GM23338 (cell line): ENCODE measurements at regions not wholly inside any gene's neighbourhood (a gene's known extent, or its start where the extent isn't known, plus 50 kb on each side); places are given as distances from the start of the nearest gene placed in this dataset.

ENCODE experiments used
- ATAC-seq: fragments of 200-7000 bp; cut with Tn5 transposase; 3 replicates; pipeline ENCODE4 v1.9.1; 2020
- DNase-seq: peaks from one replicate; pipeline ENCODE4 v3.0.0-alpha.2; 2015; ENCODE audit warnings: low spot score
- H2AFZ ChIP-seq: fragments of 200-600 bp; sonication (generic); 2 replicates; pipeline ENCODE4 v1.8.0; 2016; ENCODE audit warnings: antibody characterized with exemption, mild to moderate bottlenecking, moderate library complexity
- H3F3A ChIP-seq: fragments of 200-600 bp; sonication (generic); replicated peaks from 2 replicates; pipeline ENCODE4 v1.8.0; 2017; ENCODE audit warnings: antibody characterized with exemption, mixed run types, low read depth
- H3K27ac ChIP-seq: fragments of 200-600 bp; sonication (generic); 2 replicates; pipeline ENCODE4 v1.6.1; 2016; ENCODE audit warnings: low read depth
- H3K27me3 ChIP-seq: fragments of 200-600 bp; sonication (generic); 2 replicates; pipeline ENCODE4 v1.8.0; 2016; ENCODE audit warnings: mild to moderate bottlenecking, mixed run types, moderate library complexity; ENCODE audit not compliant: insufficient read depth
- H3K36me3 ChIP-seq: fragments of 200-600 bp; sonication (generic); 2 replicates; pipeline ENCODE4 v1.8.0; 2016; ENCODE audit warnings: mild to moderate bottlenecking; ENCODE audit not compliant: insufficient read depth
- H3K4me1 ChIP-seq: fragments of 200-600 bp; sonication (generic); 2 replicates; pipeline ENCODE4 v1.8.0; 2016; ENCODE audit warnings: mild to moderate bottlenecking, moderate library complexity; ENCODE audit not compliant: insufficient read depth
- H3K4me2 ChIP-seq: fragments of 200-600 bp; sonication (generic); 2 replicates; pipeline ENCODE4 v1.7.1; 2017; ENCODE audit warnings: mixed run types
- H3K4me3 ChIP-seq: fragments of 200-600 bp; sonication (generic); 2 replicates; pipeline ENCODE4 v1.6.1; 2016; ENCODE audit warnings: mixed run types
- H3K79me2 ChIP-seq: fragments of 200-600 bp; sonication (generic); replicated peaks from 2 replicates; pipeline ENCODE4 v1.8.0; 2017; ENCODE audit warnings: mild to moderate bottlenecking; ENCODE audit not compliant: insufficient read depth
- H3K9me2 ChIP-seq: fragments of 200-600 bp; sonication (generic); 2 replicates; pipeline ENCODE4 v1.8.0; 2017; ENCODE audit not compliant: insufficient read depth
- H4K20me1 ChIP-seq: fragments of 200-600 bp; sonication (generic); replicated peaks from 2 replicates; pipeline ENCODE4 v1.8.0; 2017; ENCODE audit warnings: mild to moderate bottlenecking; ENCODE audit not compliant: insufficient read depth
- H3K27ac Mint-ChIP-seq: 2 replicates; pipeline ENCODE4 v1.8.0; 2020; ENCODE audit warnings: inconsistent platforms, mild to moderate bottlenecking, moderate library complexity, mixed read lengths
- H3K27me3 Mint-ChIP-seq: 3 replicates; pipeline ENCODE4 v1.8.0; 2022; ENCODE audit warnings: low read depth, mild to moderate bottlenecking, moderate library complexity, mixed read lengths, inconsistent platforms; ENCODE audit not compliant: insufficient read depth, poor library complexity
- H3K36me3 Mint-ChIP-seq: 3 replicates; pipeline ENCODE4 v1.8.0; 2021; ENCODE audit warnings: low read depth, mild to moderate bottlenecking, inconsistent platforms, moderate library complexity, mixed read lengths
- H3K4me1 Mint-ChIP-seq: 3 replicates; pipeline ENCODE4 v1.8.0; 2020; ENCODE audit warnings: mild to moderate bottlenecking, inconsistent platforms, mixed read lengths
- H3K4me3 Mint-ChIP-seq: 3 replicates; pipeline ENCODE4 v1.8.0; 2021; ENCODE audit warnings: moderate library complexity, mild to moderate bottlenecking, inconsistent platforms, mixed read lengths
- H3K9me3 Mint-ChIP-seq: 3 replicates; pipeline ENCODE4 v1.8.0; 2020; ENCODE audit warnings: moderate library complexity, mild to moderate bottlenecking, inconsistent platforms, mixed read lengths
- JUNB ChIP-seq: IDR thresholded peaks from one replicate; pipeline ENCODE4 v1.6.1; 2016; ENCODE audit warnings: antibody characterized with exemption; ENCODE audit not compliant: unreplicated experiment
- NANOG ChIP-seq: IDR thresholded peaks from 2 replicates; pipeline ENCODE4 v1.6.1; 2016; ENCODE audit warnings: antibody characterized with exemption, borderline replicate concordance
- POLR2AphosphoS5 ChIP-seq: IDR thresholded peaks from 2 replicates; pipeline ENCODE4 v1.6.1; 2016; ENCODE audit warnings: antibody characterized with exemption, low read depth
- STAT1 ChIP-seq: IDR thresholded peaks from one replicate; pipeline ENCODE4 v1.6.1; 2016; ENCODE audit warnings: antibody characterized with exemption; ENCODE audit not compliant: unreplicated experiment
- TF ChIP-seq, protein P1 (sequence below): IDR thresholded peaks from 2 replicates; pipeline ENCODE4 v1.6.1; 2016; ENCODE audit warnings: antibody characterized with exemption
- TF ChIP-seq, protein P2 (sequence below), 2 experiments: fragments of 200-600 bp in 1 of 2; sonication (generic) in 1 of 2; conservative IDR thresholded peaks; 2 replicates each; pipeline versions ENCODE4 v1.5.1 to v1.6.1; 2016 to 2017; ENCODE audit warnings: antibody characterized with exemption in 2 of 2, low read depth in 2 of 2, mild to moderate bottlenecking in 2 of 2, moderate library complexity in 1 of 2
- TF ChIP-seq, protein P3 (sequence below): fragments of 250-450 bp; sonication (Bioruptor Pico); IDR thresholded peaks from 2 replicates; pipeline ENCODE4 v1.5.0; 2020; ENCODE audit warnings: mild to moderate bottlenecking, moderate library complexity
- TF ChIP-seq, protein P4 (sequence below): IDR thresholded peaks from one replicate; pipeline ENCODE4 v1.6.1; 2018; ENCODE audit warnings: antibody characterized with exemption; ENCODE audit not compliant: unreplicated experiment

DNA sequence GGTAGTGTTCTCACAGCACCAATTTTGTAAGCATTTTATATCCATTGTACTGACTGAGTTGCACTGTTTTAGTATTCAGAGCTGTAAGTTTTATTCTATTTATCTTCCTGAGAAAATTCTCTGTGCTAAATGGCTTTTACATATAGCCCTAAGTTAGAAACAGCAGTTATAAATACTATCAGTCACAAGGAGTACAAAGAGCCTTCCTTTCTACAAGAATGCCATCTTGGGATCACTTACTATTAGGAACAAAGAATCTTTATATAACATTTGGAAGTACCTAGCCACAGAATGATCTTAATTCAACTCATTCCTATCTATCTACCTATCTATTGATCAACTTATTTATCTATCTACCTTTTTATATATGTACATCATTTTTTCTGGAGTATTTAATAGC lies 423.9 kb upstream of the RGS18 start (continued):
- TF ChIP-seq POLR2AphosphoS5: no peak
- TF ChIP-seq, protein P1, sequence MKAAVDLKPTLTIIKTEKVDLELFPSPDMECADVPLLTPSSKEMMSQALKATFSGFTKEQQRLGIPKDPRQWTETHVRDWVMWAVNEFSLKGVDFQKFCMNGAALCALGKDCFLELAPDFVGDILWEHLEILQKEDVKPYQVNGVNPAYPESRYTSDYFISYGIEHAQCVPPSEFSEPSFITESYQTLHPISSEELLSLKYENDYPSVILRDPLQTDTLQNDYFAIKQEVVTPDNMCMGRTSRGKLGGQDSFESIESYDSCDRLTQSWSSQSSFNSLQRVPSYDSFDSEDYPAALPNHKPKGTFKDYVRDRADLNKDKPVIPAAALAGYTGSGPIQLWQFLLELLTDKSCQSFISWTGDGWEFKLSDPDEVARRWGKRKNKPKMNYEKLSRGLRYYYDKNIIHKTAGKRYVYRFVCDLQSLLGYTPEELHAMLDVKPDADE: no peak

DNA sequence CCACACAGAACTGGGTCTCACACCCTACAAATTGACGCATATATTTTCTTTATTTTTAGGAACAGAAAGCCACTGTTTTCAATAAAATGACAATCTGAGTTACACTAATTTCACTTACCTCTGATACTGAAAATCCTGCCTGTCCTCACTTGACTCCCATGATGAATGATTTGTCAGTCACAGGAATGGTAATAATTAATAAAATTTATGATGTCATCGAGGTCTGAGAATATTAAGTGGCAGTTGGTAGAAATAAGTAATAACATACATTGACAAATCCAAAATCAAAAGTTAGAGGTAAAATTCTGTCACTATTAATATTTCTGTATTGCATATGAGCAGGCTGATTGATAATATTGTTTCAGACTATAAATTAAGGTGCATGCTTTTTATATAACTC lies 418.7 kb upstream of the RGS18 start:
- H3K4me3 ChIP-seq: no peak overlapping the region
- H3K79me2 ChIP-seq: no peaks in the 10 kb centered on the region
- no peaks in the 10 kb centered on the region for H3K27me3 ChIP-seq
- H3K9me2 ChIP-seq: no peaks in the 10 kb centered on the region
- Mint-ChIP-seq H3K9me3 (no peaks in the 10 kb centered on the region), H3K4me3 (no peak overlapping the region), H3K27ac (no peak overlapping the region), H3K36me3 (no peaks in the 10 kb centered on the region), H3K4me1 (no peaks in the 10 kb centered on the region), H3K27me3 (peaks cover 2% of the 10 kb centered on the region)
- no peaks in the 10 kb centered on the region for H3K36me3 ChIP-seq
- no peak for ATAC-seq
- no peak overlapping the region for H3K4me2 ChIP-seq
- DNase-seq: no peak
- no peaks in the 10 kb centered on the region for H4K20me1 ChIP-seq
- H3F3A ChIP-seq: no peaks in the 10 kb centered on the region
- H3K27ac ChIP-seq: no peak overlapping the region
- no peak overlapping the region for H2AFZ ChIP-seq
- TF ChIP-seq, protein P2, sequence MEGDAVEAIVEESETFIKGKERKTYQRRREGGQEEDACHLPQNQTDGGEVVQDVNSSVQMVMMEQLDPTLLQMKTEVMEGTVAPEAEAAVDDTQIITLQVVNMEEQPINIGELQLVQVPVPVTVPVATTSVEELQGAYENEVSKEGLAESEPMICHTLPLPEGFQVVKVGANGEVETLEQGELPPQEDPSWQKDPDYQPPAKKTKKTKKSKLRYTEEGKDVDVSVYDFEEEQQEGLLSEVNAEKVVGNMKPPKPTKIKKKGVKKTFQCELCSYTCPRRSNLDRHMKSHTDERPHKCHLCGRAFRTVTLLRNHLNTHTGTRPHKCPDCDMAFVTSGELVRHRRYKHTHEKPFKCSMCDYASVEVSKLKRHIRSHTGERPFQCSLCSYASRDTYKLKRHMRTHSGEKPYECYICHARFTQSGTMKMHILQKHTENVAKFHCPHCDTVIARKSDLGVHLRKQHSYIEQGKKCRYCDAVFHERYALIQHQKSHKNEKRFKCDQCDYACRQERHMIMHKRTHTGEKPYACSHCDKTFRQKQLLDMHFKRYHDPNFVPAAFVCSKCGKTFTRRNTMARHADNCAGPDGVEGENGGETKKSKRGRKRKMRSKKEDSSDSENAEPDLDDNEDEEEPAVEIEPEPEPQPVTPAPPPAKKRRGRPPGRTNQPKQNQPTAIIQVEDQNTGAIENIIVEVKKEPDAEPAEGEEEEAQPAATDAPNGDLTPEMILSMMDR (conservative IDR thresholded peaks at IDR 0.05; ENCODE audit: low read depth in 2 of 2): no peak
- TF ChIP-seq, protein P1: no peak
- no peak for TF ChIP-seq NANOG
- no peak for TF ChIP-seq STAT1
- no peak for TF ChIP-seq JUNB
- TF ChIP-seq POLR2AphosphoS5: no peak
- TF ChIP-seq, protein P3, sequence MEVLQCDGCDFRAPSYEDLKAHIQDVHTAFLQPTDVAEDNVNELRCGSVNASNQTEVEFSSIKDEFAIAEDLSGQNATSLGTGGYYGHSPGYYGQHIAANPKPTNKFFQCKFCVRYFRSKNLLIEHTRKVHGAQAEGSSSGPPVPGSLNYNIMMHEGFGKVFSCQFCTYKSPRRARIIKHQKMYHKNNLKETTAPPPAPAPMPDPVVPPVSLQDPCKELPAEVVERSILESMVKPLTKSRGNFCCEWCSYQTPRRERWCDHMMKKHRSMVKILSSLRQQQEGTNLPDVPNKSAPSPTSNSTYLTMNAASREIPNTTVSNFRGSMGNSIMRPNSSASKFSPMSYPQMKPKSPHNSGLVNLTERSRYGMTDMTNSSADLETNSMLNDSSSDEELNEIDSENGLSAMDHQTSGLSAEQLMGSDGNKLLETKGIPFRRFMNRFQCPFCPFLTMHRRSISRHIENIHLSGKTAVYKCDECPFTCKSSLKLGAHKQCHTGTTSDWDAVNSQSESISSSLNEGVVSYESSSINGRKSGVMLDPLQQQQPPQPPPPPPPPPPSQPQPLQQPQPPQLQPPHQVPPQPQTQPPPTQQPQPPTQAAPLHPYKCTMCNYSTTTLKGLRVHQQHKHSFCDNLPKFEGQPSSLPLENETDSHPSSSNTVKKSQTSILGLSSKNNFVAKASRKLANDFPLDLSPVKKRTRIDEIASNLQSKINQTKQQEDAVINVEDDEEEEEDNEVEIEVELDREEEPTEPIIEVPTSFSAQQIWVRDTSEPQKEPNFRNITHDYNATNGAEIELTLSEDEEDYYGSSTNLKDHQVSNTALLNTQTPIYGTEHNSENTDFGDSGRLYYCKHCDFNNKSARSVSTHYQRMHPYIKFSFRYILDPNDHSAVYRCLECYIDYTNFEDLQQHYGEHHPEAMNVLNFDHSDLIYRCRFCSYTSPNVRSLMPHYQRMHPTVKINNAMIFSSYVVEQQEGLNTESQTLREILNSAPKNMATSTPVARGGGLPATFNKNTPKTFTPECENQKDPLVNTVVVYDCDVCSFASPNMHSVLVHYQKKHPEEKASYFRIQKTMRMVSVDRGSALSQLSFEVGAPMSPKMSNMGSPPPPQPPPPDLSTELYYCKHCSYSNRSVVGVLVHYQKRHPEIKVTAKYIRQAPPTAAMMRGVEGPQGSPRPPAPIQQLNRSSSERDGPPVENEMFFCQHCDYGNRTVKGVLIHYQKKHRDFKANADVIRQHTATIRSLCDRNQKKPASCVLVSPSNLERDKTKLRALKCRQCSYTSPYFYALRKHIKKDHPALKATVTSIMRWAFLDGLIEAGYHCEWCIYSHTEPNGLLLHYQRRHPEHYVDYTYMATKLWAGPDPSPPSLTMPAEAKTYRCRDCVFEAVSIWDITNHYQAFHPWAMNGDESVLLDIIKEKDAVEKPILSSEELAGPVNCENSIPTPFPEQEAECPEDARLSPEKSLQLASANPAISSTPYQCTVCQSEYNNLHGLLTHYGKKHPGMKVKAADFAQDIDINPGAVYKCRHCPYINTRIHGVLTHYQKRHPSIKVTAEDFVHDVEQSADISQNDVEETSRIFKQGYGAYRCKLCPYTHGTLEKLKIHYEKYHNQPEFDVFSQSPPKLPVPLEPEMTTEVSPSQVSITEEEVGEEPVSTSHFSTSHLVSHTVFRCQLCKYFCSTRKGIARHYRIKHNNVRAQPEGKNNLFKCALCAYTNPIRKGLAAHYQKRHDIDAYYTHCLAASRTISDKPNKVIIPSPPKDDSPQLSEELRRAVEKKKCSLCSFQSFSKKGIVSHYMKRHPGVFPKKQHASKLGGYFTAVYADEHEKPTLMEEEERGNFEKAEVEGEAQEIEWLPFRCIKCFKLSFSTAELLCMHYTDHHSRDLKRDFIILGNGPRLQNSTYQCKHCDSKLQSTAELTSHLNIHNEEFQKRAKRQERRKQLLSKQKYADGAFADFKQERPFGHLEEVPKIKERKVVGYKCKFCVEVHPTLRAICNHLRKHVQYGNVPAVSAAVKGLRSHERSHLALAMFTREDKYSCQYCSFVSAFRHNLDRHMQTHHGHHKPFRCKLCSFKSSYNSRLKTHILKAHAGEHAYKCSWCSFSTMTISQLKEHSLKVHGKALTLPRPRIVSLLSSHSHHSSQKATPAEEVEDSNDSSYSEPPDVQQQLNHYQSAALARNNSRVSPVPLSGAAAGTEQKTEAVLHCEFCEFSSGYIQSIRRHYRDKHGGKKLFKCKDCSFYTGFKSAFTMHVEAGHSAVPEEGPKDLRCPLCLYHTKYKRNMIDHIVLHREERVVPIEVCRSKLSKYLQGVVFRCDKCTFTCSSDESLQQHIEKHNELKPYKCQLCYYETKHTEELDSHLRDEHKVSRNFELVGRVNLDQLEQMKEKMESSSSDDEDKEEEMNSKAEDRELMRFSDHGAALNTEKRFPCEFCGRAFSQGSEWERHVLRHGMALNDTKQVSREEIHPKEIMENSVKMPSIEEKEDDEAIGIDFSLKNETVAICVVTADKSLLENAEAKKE: no peak
- TF ChIP-seq, protein P4, sequence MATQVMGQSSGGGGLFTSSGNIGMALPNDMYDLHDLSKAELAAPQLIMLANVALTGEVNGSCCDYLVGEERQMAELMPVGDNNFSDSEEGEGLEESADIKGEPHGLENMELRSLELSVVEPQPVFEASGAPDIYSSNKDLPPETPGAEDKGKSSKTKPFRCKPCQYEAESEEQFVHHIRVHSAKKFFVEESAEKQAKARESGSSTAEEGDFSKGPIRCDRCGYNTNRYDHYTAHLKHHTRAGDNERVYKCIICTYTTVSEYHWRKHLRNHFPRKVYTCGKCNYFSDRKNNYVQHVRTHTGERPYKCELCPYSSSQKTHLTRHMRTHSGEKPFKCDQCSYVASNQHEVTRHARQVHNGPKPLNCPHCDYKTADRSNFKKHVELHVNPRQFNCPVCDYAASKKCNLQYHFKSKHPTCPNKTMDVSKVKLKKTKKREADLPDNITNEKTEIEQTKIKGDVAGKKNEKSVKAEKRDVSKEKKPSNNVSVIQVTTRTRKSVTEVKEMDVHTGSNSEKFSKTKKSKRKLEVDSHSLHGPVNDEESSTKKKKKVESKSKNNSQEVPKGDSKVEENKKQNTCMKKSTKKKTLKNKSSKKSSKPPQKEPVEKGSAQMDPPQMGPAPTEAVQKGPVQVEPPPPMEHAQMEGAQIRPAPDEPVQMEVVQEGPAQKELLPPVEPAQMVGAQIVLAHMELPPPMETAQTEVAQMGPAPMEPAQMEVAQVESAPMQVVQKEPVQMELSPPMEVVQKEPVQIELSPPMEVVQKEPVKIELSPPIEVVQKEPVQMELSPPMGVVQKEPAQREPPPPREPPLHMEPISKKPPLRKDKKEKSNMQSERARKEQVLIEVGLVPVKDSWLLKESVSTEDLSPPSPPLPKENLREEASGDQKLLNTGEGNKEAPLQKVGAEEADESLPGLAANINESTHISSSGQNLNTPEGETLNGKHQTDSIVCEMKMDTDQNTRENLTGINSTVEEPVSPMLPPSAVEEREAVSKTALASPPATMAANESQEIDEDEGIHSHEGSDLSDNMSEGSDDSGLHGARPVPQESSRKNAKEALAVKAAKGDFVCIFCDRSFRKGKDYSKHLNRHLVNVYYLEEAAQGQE: no peak
- H3K4me1 ChIP-seq: no peaks in the 10 kb centered on the region
